HL-60 (cell line): ENCODE measurements at regions not wholly inside any gene's neighbourhood (a gene's known extent, or its start where the extent isn't known, plus 50 kb on each side); places are given as distances from the start of the nearest gene placed in this dataset.

Experiments used
- DNase-seq, 2 experiments: peaks; one replicate each; pipeline ENCODE4 v3.0.0-alpha.2; 2010 to 2020; ENCODE audit warnings: low read depth in 1 of 2, low spot score in 1 of 2
- H3K27ac ChIP-seq: fragments of 250-450 bp; sonication (Bioruptor Pico); replicated peaks from 2 replicates; pipeline ENCODE4 v1.5.1; 2020; ENCODE audit warnings: mild to moderate bottlenecking, moderate library complexity
- H3K27me3 ChIP-seq: fragments of 250-450 bp; sonication (Bioruptor Pico); 2 replicates; pipeline ENCODE4 v1.5.1; 2021; ENCODE audit warnings: mild to moderate bottlenecking, moderate library complexity; ENCODE audit not compliant: insufficient read depth, poor library complexity, severe bottlenecking
- H3K4me3 ChIP-seq: replicated peaks from 2 replicates; pipeline ENCODE4 v1.5.1; 2011; ENCODE audit warnings: mild to moderate bottlenecking, control low read depth, low read length; ENCODE audit not compliant: insufficient read depth
- GABPA ChIP-seq: IDR thresholded peaks from 2 replicates; pipeline ENCODE4 v1.6.1; 2012; ENCODE audit warnings: low read depth
- POLR2AphosphoS5 ChIP-seq: IDR thresholded peaks from 2 replicates; pipeline ENCODE4 v1.6.1; 2012; ENCODE audit warnings: low read depth
- SPI1 ChIP-seq: IDR thresholded peaks from 2 replicates; pipeline ENCODE4 v1.6.1; 2012; ENCODE audit warnings: low read depth, mild to moderate bottlenecking, borderline replicate concordance
- TF ChIP-seq, protein P1 (sequence below): IDR thresholded peaks from 2 replicates; pipeline ENCODE4 v1.6.1; 2012; ENCODE audit warnings: low read depth; ENCODE audit not compliant: insufficient replicate concordance
- TF ChIP-seq, protein P2 (sequence below): IDR thresholded peaks from one replicate; pipeline ENCODE4 v1.5.1; 2011; ENCODE audit warnings: low read length, control low read depth, inconsistent platforms; ENCODE audit not compliant: insufficient read depth

DNA sequence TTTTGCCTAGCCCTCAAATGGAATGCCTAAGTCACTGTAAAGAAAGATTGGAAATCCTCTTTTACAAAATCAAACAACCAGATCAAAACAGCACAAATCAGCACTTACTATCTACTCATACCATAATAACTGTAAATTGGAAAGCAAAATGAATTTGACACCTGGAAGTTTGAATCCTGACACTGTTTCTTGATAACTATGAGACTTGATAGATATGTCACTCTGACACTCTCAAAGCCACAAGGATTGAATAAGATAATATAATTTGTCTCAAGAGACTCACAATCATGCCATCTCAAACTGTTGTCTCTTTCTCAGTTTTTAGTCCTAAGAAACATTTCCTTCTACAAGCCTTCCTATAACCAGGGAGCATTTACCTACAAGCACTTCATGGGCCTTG is 302.6 kb upstream of the DIAPH2 start:
- TF ChIP-seq, protein P1, sequence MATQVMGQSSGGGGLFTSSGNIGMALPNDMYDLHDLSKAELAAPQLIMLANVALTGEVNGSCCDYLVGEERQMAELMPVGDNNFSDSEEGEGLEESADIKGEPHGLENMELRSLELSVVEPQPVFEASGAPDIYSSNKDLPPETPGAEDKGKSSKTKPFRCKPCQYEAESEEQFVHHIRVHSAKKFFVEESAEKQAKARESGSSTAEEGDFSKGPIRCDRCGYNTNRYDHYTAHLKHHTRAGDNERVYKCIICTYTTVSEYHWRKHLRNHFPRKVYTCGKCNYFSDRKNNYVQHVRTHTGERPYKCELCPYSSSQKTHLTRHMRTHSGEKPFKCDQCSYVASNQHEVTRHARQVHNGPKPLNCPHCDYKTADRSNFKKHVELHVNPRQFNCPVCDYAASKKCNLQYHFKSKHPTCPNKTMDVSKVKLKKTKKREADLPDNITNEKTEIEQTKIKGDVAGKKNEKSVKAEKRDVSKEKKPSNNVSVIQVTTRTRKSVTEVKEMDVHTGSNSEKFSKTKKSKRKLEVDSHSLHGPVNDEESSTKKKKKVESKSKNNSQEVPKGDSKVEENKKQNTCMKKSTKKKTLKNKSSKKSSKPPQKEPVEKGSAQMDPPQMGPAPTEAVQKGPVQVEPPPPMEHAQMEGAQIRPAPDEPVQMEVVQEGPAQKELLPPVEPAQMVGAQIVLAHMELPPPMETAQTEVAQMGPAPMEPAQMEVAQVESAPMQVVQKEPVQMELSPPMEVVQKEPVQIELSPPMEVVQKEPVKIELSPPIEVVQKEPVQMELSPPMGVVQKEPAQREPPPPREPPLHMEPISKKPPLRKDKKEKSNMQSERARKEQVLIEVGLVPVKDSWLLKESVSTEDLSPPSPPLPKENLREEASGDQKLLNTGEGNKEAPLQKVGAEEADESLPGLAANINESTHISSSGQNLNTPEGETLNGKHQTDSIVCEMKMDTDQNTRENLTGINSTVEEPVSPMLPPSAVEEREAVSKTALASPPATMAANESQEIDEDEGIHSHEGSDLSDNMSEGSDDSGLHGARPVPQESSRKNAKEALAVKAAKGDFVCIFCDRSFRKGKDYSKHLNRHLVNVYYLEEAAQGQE, result no peak
- TF ChIP-seq, protein P2, sequence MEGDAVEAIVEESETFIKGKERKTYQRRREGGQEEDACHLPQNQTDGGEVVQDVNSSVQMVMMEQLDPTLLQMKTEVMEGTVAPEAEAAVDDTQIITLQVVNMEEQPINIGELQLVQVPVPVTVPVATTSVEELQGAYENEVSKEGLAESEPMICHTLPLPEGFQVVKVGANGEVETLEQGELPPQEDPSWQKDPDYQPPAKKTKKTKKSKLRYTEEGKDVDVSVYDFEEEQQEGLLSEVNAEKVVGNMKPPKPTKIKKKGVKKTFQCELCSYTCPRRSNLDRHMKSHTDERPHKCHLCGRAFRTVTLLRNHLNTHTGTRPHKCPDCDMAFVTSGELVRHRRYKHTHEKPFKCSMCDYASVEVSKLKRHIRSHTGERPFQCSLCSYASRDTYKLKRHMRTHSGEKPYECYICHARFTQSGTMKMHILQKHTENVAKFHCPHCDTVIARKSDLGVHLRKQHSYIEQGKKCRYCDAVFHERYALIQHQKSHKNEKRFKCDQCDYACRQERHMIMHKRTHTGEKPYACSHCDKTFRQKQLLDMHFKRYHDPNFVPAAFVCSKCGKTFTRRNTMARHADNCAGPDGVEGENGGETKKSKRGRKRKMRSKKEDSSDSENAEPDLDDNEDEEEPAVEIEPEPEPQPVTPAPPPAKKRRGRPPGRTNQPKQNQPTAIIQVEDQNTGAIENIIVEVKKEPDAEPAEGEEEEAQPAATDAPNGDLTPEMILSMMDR, result no peak
- no peak for TF ChIP-seq SPI1
- no peak for TF ChIP-seq GABPA
- TF ChIP-seq POLR2AphosphoS5, result no peak
- H3K27ac ChIP-seq, result no peak overlapping the region
- no peak for DNase-seq
- no peaks in the 10 kb centered on the region for H3K27me3 ChIP-seq
- no peak overlapping the region for H3K4me3 ChIP-seq

DNA sequence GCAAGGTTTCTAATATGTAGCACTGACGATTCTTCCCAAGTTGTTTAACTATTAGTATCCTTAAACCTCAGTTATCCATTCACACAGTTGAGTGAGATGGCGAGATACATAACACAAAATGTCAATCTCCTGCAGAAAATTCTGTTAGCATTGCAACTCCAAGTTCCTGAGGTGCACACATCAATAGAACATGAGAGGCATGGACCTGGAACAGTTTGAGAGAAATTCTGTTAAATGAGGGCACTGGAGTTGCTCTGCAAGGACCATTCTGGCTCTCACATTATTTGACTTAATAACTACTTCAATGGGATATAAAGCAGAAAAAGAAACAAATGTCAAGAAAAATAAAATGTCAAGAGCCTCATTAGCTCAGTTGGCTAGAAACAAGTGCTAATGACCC is 301.2 kb upstream of the DIAPH2 start:
- no peak overlapping the region for H3K4me3 ChIP-seq
- H3K27me3 ChIP-seq, result no peaks in the 10 kb centered on the region
- no peak for DNase-seq
- no peak overlapping the region for H3K27ac ChIP-seq
- TF ChIP-seq SPI1, result no peak
- TF ChIP-seq POLR2AphosphoS5, result no peak
- TF ChIP-seq, protein P1, result no peak
- no peak for TF ChIP-seq GABPA
- TF ChIP-seq, protein P2, result no peak

DNA sequence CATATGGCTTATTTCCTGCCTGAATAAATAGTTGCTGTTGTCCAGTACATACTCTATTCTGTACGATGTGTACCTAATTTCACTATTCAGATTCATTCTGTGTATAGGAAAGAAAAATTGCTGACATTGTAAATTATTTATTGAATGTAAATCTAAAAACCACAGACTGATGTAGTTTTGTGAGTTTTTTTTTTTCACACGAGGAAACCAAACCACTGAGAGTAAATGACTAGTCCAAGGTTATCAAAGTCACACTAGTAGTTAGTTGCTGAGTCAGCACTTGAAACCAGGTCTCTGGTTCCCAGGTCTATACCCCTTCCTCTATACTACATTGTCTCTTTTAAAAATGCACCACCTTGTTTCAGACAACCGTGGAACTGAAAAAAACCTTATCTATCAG is 298.3 kb upstream of the DIAPH2 start:
- TF ChIP-seq, protein P2, result no peak
- TF ChIP-seq GABPA (no peak), SPI1 (no peak), POLR2AphosphoS5 (no peak)
- TF ChIP-seq, protein P1, result no peak
- no peak for DNase-seq
- Histone ChIP-seq H3K27me3 (no peaks in the 10 kb centered on the region), H3K4me3 (no peak overlapping the region), H3K27ac (no peak overlapping the region)
